Stomach (tissue), 8 donors: ENCODE measurements at regions not wholly inside any gene's neighbourhood (a gene's known extent, or its start where the extent isn't known, plus 50 kb on each side); places are given as distances from the start of the nearest gene placed in this dataset.
"Not testable (repeated sequence)": the region's sequence is repeated elsewhere in the genome, so short reads cannot be mapped to it uniquely, and the experiment has no call there.

ENCODE experiments used
- DNase-seq, 2 donors: peaks; one replicate each; pipeline versions ENCODE4 v3.0.0 to v3.0.0-alpha.2; 2013 to 2019
- H3K27ac ChIP-seq, 5 donors: fragments of 200-600 bp in 4 of 5; sonication (generic) in 4 of 5; one replicate each; pipeline ENCODE4 v1.5.1; 2013 to 2019; ENCODE audit warnings: mild to moderate bottlenecking in 1 of 5, moderate library complexity in 1 of 5
- H3K27me3 ChIP-seq, 3 donors: fragments of 200-600 bp; sonication (generic); one replicate each; pipeline ENCODE4 v1.5.1; 2017 to 2019; ENCODE audit warnings: mixed run types in 1 of 3
- H3K36me3 ChIP-seq, 4 donors: fragments of 200-600 bp; sonication (generic); 1 replicate in 3 of 4; 2 replicates in 1 of 4; pipeline ENCODE4 v1.5.1; 2016 to 2019
- H3K4me1 ChIP-seq, 4 donors: fragments of 200-600 bp; sonication (generic); one replicate each; pipeline ENCODE4 v1.5.1; 2016 to 2019
- H3K4me3 ChIP-seq, 4 donors: fragments of 200-600 bp; sonication (generic) in 3 of 4; one replicate each; pipeline ENCODE4 v1.5.1; 2016 to 2019; ENCODE audit warnings: mild to moderate bottlenecking in 1 of 4
- H3K9me3 ChIP-seq, 4 donors: fragments of 200-600 bp; sonication (generic); one replicate each; pipeline ENCODE4 v1.5.1; 2016 to 2019
- CTCF ChIP-seq, 7 experiments: fragments of 450-650 bp in 4 of 7; fragments of 200-600 bp in 3 of 7; sonication (generic) in 3 of 7; IDR thresholded peaks; one replicate each; pipeline ENCODE4 v1.5.1; 2016 to 2019; ENCODE audit warnings: antibody characterized with exemption in 7 of 7, control low read depth in 2 of 7, mild to moderate bottlenecking in 1 of 7
- EP300 ChIP-seq: sonication (generic); formaldehyde crosslinking; IDR thresholded peaks from one replicate; pipeline ENCODE4 v1.6.1; 2017; ENCODE audit warnings: antibody characterized with exemption
- POLR2A ChIP-seq, 4 donors: fragments of 450-650 bp; IDR thresholded peaks; one replicate each; pipeline ENCODE4 v1.6.1; 2016; ENCODE audit warnings: antibody characterized with exemption in 4 of 4, control low read depth in 2 of 4, mild to moderate bottlenecking in 1 of 4, moderate library complexity in 1 of 4
- POLR2AphosphoS5 ChIP-seq, 3 donors: sonication (generic); formaldehyde crosslinking; IDR thresholded peaks; one replicate each; pipeline ENCODE4 v1.6.1; 2016; ENCODE audit warnings: antibody characterized with exemption in 3 of 3
- WGBS, 5 donors: extraction: QIAGEN DNeasy Blood & Tissue Kit in 3 of 5; methylation state at CpG; one replicate each; pipeline versions ENCODE4 v1.1.5 to v1.1.7; 2013 to 2018; 5-methylcytosine and 5-hydroxymethylcytosine counted together
- intact Hi-C: fragments of 100-400 bp; cut with DNase I; formaldehyde crosslinking; loops from one replicate; pipeline ENCODE4 v1.15.1; 2023; ENCODE audit warnings: low total_unique reads
- donor health status: healthy with polysubstance abuse.
- donor health status: Bipolar disorder and iron deficiency.
- donor health status: healthy.

- TF ChIP-seq POLR2AphosphoS5 (IDR thresholded peaks at IDR 0.05): no peak
- TF ChIP-seq CTCF (IDR thresholded peaks at IDR 0.05): no peak
- no peaks in the 10 kb centered on the region for H3K9me3 ChIP-seq
- DNase-seq: no peak
- no peaks in the 10 kb centered on the region for H3K27me3 ChIP-seq
- H3K4me1 ChIP-seq: no peaks in the 10 kb centered on the region
- no peak overlapping the region for H3K27ac ChIP-seq
- intact Hi-C loops: no loop called here
- no peak overlapping the region for H3K4me3 ChIP-seq
- no peaks in the 10 kb centered on the region for H3K36me3 ChIP-seq
- WGBS, 5 donors: 87 to 94% (median 92%) methylated on average over 3 of the region's 3 CpGs
These were observed 670.8 kb downstream of the TFAP2A start for GRCh38 chr6:9744119-9744518.

GRCh38 chr6:9732056-9732455 is 682.8 kb downstream of the TFAP2A start:
- no peaks in the 10 kb centered on the region for H3K4me1 ChIP-seq
- no peak overlapping the region for H3K4me3 ChIP-seq
- H3K9me3 ChIP-seq: peaks cover 0 to 10% (median 0%) of the 10 kb centered on the region in 4 donors
- no peak overlapping the region for H3K27ac ChIP-seq
- no peaks in the 10 kb centered on the region for H3K27me3 ChIP-seq
- no peak for TF ChIP-seq EP300
- TF ChIP-seq POLR2AphosphoS5 (IDR thresholded peaks at IDR 0.05): no peak
- TF ChIP-seq CTCF (IDR thresholded peaks at IDR 0.05): no peak
- TF ChIP-seq POLR2A (IDR thresholded peaks at IDR 0.05): no peak
- 64 to 78% (median 74%) methylated on average over 1 of the region's 1 CpG for WGBS, 5 donors
- DNase-seq: no peak
- no peaks in the 10 kb centered on the region for H3K36me3 ChIP-seq
- intact Hi-C loops: no loop called here

GRCh38 chr6:9725776-9726175 is 689.1 kb downstream of the TFAP2A start:
- DNase-seq, H3K27ac ChIP-seq, intact Hi-C loops, H3K9me3 ChIP-seq, H3K27me3 ChIP-seq, H3K36me3 ChIP-seq, H3K4me1 ChIP-seq, H3K4me3 ChIP-seq: not testable (repeated sequence)
- WGBS, 5 donors: 72 to 81% (median 74%) methylated on average over 3 of the region's 3 CpGs

GRCh38 chr6:9717568-9717967 is 697.3 kb downstream of the TFAP2A start:
- H3K27me3 ChIP-seq: no peaks in the 10 kb centered on the region
- H3K4me1 ChIP-seq: no peaks in the 10 kb centered on the region
- no peaks in the 10 kb centered on the region for H3K9me3 ChIP-seq
- H3K36me3 ChIP-seq: no peaks in the 10 kb centered on the region
- no peak for TF ChIP-seq EP300
- TF ChIP-seq POLR2AphosphoS5 (IDR thresholded peaks at IDR 0.05): no peak
- no peak for TF ChIP-seq CTCF (IDR thresholded peaks at IDR 0.05)
- TF ChIP-seq POLR2A (IDR thresholded peaks at IDR 0.05): no peak
- H3K27ac ChIP-seq: no peak overlapping the region
- H3K4me3 ChIP-seq: no peak overlapping the region
- DNase-seq: no peak
- intact Hi-C loops: no loop called here
- WGBS, 5 donors: 68 to 76% (median 74%) methylated on average over 3 of the region's 3 CpGs

GRCh38 chr6:9711365-9711764 is 703.5 kb downstream of the TFAP2A start:
- H3K9me3 ChIP-seq: no peaks in the 10 kb centered on the region
- DNase-seq: no peak
- 78 to 95% (median 82%) methylated on average over 1 of the region's 1 CpG for WGBS, 5 donors
- no peaks in the 10 kb centered on the region for H3K27me3 ChIP-seq
- no peak for TF ChIP-seq EP300
- no peak for TF ChIP-seq CTCF (IDR thresholded peaks at IDR 0.05)
- TF ChIP-seq POLR2AphosphoS5 (IDR thresholded peaks at IDR 0.05): no peak
- TF ChIP-seq POLR2A (IDR thresholded peaks at IDR 0.05): no peak
- no peaks in the 10 kb centered on the region for H3K36me3 ChIP-seq
- intact Hi-C loops: no loop called here
- H3K27ac ChIP-seq: no peak overlapping the region
- H3K4me3 ChIP-seq: no peak overlapping the region
- no peaks in the 10 kb centered on the region for H3K4me1 ChIP-seq
